ENCODE measurements at regions not wholly inside any gene's neighbourhood (a gene's known extent, or its start where the extent isn't known, plus 50 kb on each side); places are given as distances from the start of the nearest gene placed in this dataset.

DNA sequence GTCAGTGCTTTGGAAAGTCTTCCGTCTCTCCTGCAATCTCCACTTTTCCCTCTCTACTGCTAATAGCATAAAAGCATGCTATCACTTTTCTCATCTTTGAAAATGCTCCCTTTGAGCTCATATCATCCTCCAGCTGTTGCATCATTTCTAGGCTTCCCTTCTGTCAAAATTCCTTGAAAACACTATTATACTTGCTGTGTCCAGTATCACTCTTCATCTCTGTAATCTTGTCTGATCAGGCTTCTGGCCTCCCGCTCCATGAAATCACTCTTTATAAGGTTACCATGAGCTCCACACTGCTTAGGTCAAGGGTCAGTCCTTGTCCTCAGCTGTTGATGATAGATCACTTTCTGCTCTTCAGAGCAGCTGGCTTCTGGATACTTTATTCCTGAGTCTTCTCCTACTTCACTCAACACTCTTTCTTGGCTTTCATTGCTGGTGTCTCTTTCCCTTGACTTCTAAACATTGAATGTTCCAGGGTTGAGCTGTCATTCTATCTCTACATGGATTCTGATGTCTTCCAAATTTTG is 50.9 kb upstream of the SPTSSB start:
- TF ChIP-seq BHLHE40 (IDR thresholded peaks at IDR 0.05; ENCODE audit: borderline replicate concordance) (no peak), SP1 (IDR thresholded peaks at IDR 0.05) (no peak), FOXM1 (IDR thresholded peaks at IDR 0.05; ENCODE audit: borderline replicate concordance) (no peak), FOXK2 (IDR thresholded peaks at IDR 0.05) (no peak), SUZ12 (IDR thresholded peaks at IDR 0.05) (no peak), TARDBP (IDR thresholded peaks at IDR 0.05) (no peak), NFRKB (IDR thresholded peaks at IDR 0.05) (no peak), ELF4 (IDR thresholded peaks at IDR 0.05) (no peak), HDGF (IDR thresholded peaks at IDR 0.05; ENCODE audit: borderline replicate concordance) (no peak), LEF1 (IDR thresholded peaks at IDR 0.05; ENCODE audit: borderline replicate concordance) (no peak), FOXA1 (IDR thresholded peaks at IDR 0.05) (no peak), CTBP1 (IDR thresholded peaks at IDR 0.05; ENCODE audit: borderline replicate concordance) (no peak), ZNF384 (IDR thresholded peaks at IDR 0.05) (no peak)

All from HEK293T (cell line).